ENCODE measurements at regions not wholly inside any gene's neighbourhood (a gene's known extent, or its start where the extent isn't known, plus 50 kb on each side); places are given as distances from the start of the nearest gene placed in this dataset.
"Not testable (repeated sequence)": the region's sequence is repeated elsewhere in the genome, so short reads cannot be mapped to it uniquely, and the experiment has no call there.

GRCh38 chr7:142495301-142495700 is 237.4 kb upstream of the PRSS58 start:
- not testable (repeated sequence) for DNase-seq

- DNase-seq, result no peak
Measured at GRCh38 chr7:142494021-142494420, 236.2 kb upstream of the PRSS58 start.

DNA sequence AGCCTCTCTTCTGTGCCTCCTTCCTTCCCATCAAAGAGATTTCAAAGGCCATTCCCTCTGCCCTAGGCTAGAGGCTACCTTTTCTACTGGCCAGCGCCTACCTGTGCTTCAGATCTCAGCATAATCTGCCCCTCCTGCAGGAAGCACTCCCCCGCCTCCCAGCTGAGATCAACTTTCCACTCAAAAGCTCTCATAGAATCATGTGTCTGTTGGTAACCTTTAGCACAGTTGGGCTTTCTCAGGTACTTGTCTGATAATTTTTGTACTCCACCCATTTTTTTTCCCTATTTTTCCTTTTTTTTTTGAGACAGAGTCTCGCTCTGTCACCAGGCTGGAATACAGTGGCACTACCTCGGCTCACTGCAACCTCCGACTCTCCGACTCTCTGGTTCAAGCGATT is 231.0 kb upstream of the PRSS58 start:
- DNase-seq, result no peak

- no peak for DNase-seq
Measured at GRCh38 chr7:142488036-142488633, 230.3 kb upstream of the PRSS58 start.

- DNase-seq, result not testable (repeated sequence)
Measured at GRCh38 chr7:142487565-142487964, 229.7 kb upstream of the PRSS58 start.

DNA sequence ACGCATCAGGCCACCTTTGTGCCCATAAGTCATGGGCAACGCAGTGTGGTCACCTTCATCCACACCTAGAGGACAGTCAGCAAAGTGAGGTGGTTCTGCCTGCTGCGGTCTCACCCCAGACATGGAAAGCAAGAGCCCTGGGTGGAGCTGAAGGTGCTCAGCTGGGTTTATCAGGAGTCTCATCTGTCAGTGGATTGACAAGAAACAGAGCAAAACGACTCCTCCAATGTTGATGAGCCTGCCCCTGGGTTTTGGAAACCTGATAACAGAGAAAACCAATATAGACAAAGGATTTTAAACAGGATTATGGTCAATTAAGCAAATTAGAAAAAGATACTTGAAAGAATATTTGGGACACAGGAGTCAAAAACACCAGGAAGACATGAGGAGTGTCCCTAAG is 229.3 kb upstream of the PRSS58 start:
- DNase-seq, result no peak

DNA sequence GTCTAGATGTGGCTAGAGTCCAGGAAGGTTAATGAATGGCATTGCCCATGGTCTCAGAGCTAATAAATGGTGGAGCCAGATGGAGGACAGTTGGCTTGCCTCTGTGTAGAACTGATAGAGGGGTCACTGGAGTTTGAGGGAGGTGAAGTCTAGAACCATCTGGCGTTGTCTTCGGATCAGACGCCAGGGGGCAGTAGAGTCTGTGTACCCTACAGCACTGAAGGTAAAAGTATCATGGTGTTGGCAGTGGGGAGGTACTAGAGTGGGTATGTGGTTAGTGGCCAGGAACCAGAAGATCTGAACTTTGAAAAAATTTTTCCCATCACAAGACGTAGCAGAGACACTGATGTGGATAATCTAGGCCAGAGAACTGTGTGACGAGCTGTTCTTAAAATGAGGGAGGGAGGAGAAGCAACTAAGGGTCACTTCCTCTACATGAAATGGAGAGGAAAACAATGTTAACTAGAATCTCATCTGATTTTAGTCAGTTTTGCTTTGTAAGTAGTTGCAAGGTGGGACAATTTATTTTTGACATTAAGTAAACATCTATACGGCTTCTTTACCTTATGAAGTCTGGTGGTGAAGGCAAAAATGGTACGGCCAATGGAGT is 227.9 kb upstream of the PRSS58 start:
- DNase-seq, result no peak

- no peak for DNase-seq
Measured at GRCh38 chr7:142483659-142484317, 225.9 kb upstream of the PRSS58 start.

DNA sequence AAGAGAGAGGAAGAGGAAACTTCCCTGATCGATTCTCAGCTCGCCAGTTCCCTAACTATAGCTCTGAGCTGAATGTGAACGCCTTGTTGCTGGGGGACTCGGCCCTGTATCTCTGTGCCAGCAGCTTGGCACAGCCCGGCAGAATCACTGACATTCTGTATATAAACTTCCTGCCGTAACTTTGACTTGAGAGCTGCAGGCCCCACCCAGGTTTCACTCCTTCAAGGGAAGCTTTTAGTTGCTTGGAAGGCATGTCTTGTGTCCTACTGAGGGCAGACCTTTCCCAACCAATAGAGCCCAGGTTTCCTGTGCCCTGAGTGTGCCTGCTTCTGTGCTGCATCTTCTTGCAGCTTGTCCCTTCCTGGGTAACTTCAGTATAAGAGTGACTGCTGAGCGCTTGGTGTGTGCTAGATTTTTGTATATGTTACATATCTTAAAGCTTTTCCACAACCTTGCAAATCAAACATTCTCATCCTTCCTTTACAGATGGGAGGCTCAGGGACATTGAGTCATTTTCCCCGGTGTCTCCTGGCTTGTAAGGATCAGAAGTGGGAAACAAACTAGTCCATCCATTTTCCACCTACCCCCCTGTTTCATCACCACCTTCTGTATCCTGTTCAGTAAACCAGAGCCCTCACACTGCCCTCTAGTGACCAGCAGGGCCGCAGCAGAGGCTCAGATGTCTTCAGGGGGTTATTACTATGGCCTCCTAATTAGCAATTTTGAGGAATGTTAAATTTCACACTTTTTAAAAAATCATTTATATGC is 225.2 kb upstream of the PRSS58 start:
- no peak for DNase-seq

GRCh38 chr7:142481548-142481947 is 223.7 kb upstream of the PRSS58 start:
- no peak for DNase-seq

GRCh38 chr7:142478479-142479220 is 220.8 kb upstream of the PRSS58 start:
- DNase-seq, result no peak

- not testable (repeated sequence) for DNase-seq
Measured at GRCh38 chr7:142477801-142478200, 219.9 kb upstream of the PRSS58 start.

- no peak for DNase-seq
Measured at GRCh38 chr7:142477079-142477651, 219.3 kb upstream of the PRSS58 start.

- DNase-seq, result no peak
Measured at GRCh38 chr7:142476077-142476476, 218.2 kb upstream of the PRSS58 start.

DNA sequence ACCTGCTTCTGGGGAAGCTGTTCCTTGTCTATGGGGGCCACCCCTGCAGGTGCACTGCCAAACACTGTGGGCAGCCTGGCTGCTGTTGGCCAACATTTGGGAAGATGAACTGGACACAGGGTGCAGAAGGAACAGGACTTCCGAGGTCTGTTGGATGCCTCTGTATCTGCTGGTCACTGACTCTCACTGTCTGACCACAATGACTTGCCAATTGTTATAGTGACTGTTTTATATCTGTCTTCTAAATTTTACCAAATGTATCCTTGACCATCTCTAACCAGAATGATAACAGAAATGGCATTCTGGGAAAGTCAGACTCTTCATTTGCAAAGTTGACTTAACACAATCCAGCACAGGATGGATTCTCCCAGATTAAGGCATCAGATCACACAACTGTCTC is 214.0 kb upstream of the PRSS58 start:
- no peak for DNase-seq

DNA sequence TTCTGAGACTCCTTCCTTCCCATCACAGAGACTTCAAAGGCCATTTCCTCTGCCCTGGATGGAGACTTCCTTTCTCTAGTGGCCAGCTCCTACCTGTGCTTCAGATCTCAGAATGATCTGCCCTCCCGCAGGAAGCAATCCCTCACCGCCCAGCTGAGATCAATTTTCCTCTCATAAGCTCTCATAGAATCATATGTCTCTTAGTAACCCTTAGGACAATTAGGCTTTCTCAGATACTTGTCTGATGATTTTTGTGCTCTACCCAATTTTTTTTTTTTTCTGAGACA is 212.6 kb upstream of the PRSS58 start:
- DNase-seq, result no peak

- no peak for DNase-seq
Measured at GRCh38 chr7:142469696-142470543, 212.1 kb upstream of the PRSS58 start.

- DNase-seq, result no peak
Measured at GRCh38 chr7:142468871-142469665, 211.2 kb upstream of the PRSS58 start.

- DNase-seq, result not testable (repeated sequence)
Measured at GRCh38 chr7:142467056-142467655, 209.3 kb upstream of the PRSS58 start.

GRCh38 chr7:142463401-142463850 is 205.6 kb upstream of the PRSS58 start:
- no peak for DNase-seq

Measured in DMS153 (cell line).